ENCODE measurements at regions not wholly inside any gene's neighbourhood (a gene's known extent, or its start where the extent isn't known, plus 50 kb on each side); places are given as distances from the start of the nearest gene placed in this dataset.
"Not testable (repeated sequence)": the region's sequence is repeated elsewhere in the genome, so short reads cannot be mapped to it uniquely, and the experiment has no call there.

- intact Hi-C loops (cut with micrococcal nuclease; ENCODE audit: unreplicated experiment): no loop called here
- Histone ChIP-seq H3K27ac (ENCODE audit: low read length) (no peak overlapping the region), H3K36me3 (ENCODE audit: control insufficient read depth, insufficient read depth, low read length) (no peaks in the 10 kb centered on the region), H3K4me3 (ENCODE audit: low read depth in 2 of 2, low read length in 2 of 2) (no peak overlapping the region), H3K27me3 (ENCODE audit: control insufficient read depth, insufficient read depth, low read length) (no peaks in the 10 kb centered on the region), H3K9me3 (ENCODE audit: control insufficient read depth, insufficient read depth, low read depth, low read length) (no peaks in the 10 kb centered on the region), H3K4me1 (ENCODE audit: control insufficient read depth, insufficient read depth, low read length) (no peaks in the 10 kb centered on the region)
- in situ Hi-C loops (cut with HindIII; ENCODE audit: low pct_unique_long_range_greater_than_20kb, low sequenced_read_pairs): no loop called here
- CTCF ChIA-PET: no interaction called here
- BruUV-seq (replicated peaks): no TSS peak
- TF ChIP-seq CTCF (IDR thresholded peaks at IDR 0.05): no peak
- TF ChIP-seq TCF7L2 (IDR thresholded peaks at IDR 0.05; ENCODE audit: low read depth, low read length): no peak
- TF ChIP-seq SIN3A (IDR thresholded peaks at IDR 0.05; ENCODE audit: borderline replicate concordance, insufficient read depth, low read depth, low read length): no peak
- no peak for TF ChIP-seq POLR2AphosphoS5 (IDR thresholded peaks at IDR 0.05; ENCODE audit: low read depth, low read length)
- TF ChIP-seq, protein P1, sequence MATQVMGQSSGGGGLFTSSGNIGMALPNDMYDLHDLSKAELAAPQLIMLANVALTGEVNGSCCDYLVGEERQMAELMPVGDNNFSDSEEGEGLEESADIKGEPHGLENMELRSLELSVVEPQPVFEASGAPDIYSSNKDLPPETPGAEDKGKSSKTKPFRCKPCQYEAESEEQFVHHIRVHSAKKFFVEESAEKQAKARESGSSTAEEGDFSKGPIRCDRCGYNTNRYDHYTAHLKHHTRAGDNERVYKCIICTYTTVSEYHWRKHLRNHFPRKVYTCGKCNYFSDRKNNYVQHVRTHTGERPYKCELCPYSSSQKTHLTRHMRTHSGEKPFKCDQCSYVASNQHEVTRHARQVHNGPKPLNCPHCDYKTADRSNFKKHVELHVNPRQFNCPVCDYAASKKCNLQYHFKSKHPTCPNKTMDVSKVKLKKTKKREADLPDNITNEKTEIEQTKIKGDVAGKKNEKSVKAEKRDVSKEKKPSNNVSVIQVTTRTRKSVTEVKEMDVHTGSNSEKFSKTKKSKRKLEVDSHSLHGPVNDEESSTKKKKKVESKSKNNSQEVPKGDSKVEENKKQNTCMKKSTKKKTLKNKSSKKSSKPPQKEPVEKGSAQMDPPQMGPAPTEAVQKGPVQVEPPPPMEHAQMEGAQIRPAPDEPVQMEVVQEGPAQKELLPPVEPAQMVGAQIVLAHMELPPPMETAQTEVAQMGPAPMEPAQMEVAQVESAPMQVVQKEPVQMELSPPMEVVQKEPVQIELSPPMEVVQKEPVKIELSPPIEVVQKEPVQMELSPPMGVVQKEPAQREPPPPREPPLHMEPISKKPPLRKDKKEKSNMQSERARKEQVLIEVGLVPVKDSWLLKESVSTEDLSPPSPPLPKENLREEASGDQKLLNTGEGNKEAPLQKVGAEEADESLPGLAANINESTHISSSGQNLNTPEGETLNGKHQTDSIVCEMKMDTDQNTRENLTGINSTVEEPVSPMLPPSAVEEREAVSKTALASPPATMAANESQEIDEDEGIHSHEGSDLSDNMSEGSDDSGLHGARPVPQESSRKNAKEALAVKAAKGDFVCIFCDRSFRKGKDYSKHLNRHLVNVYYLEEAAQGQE (IDR thresholded peaks at IDR 0.05; ENCODE audit: insufficient read depth in 1 of 2, low read depth in 2 of 2, low read length in 1 of 2): no peak
- POLR2A ChIA-PET: no interaction called here
- ATAC-seq: no peak
- no peak for DNase-seq (ENCODE audit: low read depth, low spot score)
Measured at GRCh38 chr9:32117291-32117690, 267.2 kb upstream of the ACO1 start.

GRCh38 chr9:32128546-32128945 is 255.9 kb upstream of the ACO1 start:
- Histone ChIP-seq H3K27me3 (ENCODE audit: control insufficient read depth, insufficient read depth, low read length) (no peaks in the 10 kb centered on the region), H3K4me1 (ENCODE audit: control insufficient read depth, insufficient read depth, low read length) (no peaks in the 10 kb centered on the region), H3K27ac (ENCODE audit: low read length) (no peak overlapping the region), H3K36me3 (ENCODE audit: control insufficient read depth, insufficient read depth, low read length) (no peaks in the 10 kb centered on the region), H3K9me3 (ENCODE audit: control insufficient read depth, insufficient read depth, low read depth, low read length) (no peaks in the 10 kb centered on the region), H3K4me3 (ENCODE audit: low read depth in 2 of 2, low read length in 2 of 2) (no peak overlapping the region)
- in situ Hi-C loops (cut with HindIII; ENCODE audit: low pct_unique_long_range_greater_than_20kb, low sequenced_read_pairs) (no loop called here), intact Hi-C loops (cut with micrococcal nuclease; ENCODE audit: unreplicated experiment) (no loop called here)
- ChIA-PET CTCF (no interaction called here), POLR2A (no interaction called here)
- no peak for ATAC-seq
- TF ChIP-seq, protein P1 (IDR thresholded peaks at IDR 0.05; ENCODE audit: insufficient read depth in 1 of 2, low read depth in 2 of 2, low read length in 1 of 2): no peak
- TF ChIP-seq TCF7L2 (IDR thresholded peaks at IDR 0.05; ENCODE audit: low read depth, low read length) (no peak), POLR2AphosphoS5 (IDR thresholded peaks at IDR 0.05; ENCODE audit: low read depth, low read length) (no peak), SIN3A (IDR thresholded peaks at IDR 0.05; ENCODE audit: borderline replicate concordance, insufficient read depth, low read depth, low read length) (no peak), CTCF (IDR thresholded peaks at IDR 0.05) (no peak)
- no TSS peak for BruUV-seq (replicated peaks)
- DNase-seq (ENCODE audit: low read depth, low spot score): no peak

DNA sequence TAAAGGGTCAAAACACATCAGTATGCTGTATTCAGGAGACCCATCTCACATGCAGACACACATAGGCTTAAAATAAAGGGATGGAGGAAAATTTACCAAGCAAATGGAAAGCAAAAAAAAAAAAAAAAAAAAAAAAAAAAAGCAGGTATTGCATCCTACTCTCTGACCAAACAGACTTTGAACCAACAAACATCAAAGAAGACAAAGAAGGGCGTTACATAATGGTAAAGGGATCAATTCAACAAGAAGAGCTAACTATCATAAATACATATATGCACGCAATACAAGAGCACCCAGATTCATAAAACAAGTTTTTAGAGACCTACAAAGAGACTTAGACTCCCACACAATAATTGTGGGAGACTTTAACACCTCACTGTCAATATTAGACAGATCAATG is 253.7 kb upstream of the ACO1 start:
- in situ Hi-C loops (cut with HindIII; ENCODE audit: low pct_unique_long_range_greater_than_20kb, low sequenced_read_pairs); H3K4me3 ChIP-seq (ENCODE audit: low read depth in 2 of 2, low read length in 2 of 2); CTCF ChIA-PET; H3K4me1 ChIP-seq (ENCODE audit: control insufficient read depth, insufficient read depth, low read length); H3K36me3 ChIP-seq (ENCODE audit: control insufficient read depth, insufficient read depth, low read length); DNase-seq (ENCODE audit: low read depth, low spot score); H3K27me3 ChIP-seq (ENCODE audit: control insufficient read depth, insufficient read depth, low read length); POLR2A ChIA-PET; ATAC-seq; H3K27ac ChIP-seq (ENCODE audit: low read length); H3K9me3 ChIP-seq (ENCODE audit: control insufficient read depth, insufficient read depth, low read depth, low read length); intact Hi-C loops (cut with micrococcal nuclease; ENCODE audit: unreplicated experiment); BruUV-seq (replicated peaks): not testable (repeated sequence)
